ENCODE measurements at regions not wholly inside any gene's neighbourhood (a gene's known extent, or its start where the extent isn't known, plus 50 kb on each side); places are given as distances from the start of the nearest gene placed in this dataset.

GRCh38 chr11:14587258-14587657 lies 56.3 kb upstream of the PDE3B start:
- TF ChIP-seq CTCF (IDR thresholded peaks at IDR 0.05): no peak
- TF ChIP-seq POLR2AphosphoS5 (IDR thresholded peaks at IDR 0.05): no peak
- TF ChIP-seq POLR2A (IDR thresholded peaks at IDR 0.05): no peak
